ENCODE measurements at regions not wholly inside any gene's neighbourhood (a gene's known extent, or its start where the extent isn't known, plus 50 kb on each side); places are given as distances from the start of the nearest gene placed in this dataset.

DNA sequence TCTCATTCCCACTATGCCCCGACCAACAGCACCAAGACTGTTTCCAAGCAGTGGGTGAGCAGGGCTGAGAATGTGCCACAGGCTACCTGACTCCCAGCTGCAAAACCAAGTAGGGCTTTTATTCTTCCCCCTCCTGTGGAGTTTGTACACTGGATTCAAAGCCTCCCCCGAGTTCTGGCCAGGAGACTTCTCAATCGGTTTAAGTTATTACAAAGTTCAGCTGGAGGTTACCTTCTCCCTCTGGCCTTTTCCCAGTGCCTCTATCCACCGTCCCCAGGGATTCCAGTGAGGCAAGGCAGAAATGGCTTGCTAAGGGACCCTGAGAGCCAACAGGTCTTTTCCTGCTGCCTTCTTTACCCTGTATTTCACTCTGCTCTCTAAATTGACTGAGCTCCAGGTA lies 217.0 kb downstream of the ADGRG6 start:
- Mint-ChIP-seq H3K27ac (no peak overlapping the region), H3K9me3 (peaks cover 8% of the 10 kb centered on the region), H3K27me3 (peaks cover 3% of the 10 kb centered on the region), H3K36me3 (ENCODE audit: low read depth) (no peaks in the 10 kb centered on the region), H3K4me1 (no peaks in the 10 kb centered on the region), H3K4me3 (no peak overlapping the region)
- no peak for DNase-seq
- CTCF ChIA-PET, result no interaction called here
- intact Hi-C loops (cut with micrococcal nuclease), result no loop called here
- POLR2A ChIA-PET, result no interaction called here
- TF ChIP-seq CTCF (IDR thresholded peaks at IDR 0.05), result no peak
- no peak for ATAC-seq (ENCODE audit: low read depth)

- intact Hi-C loops (cut with micrococcal nuclease), result no loop called here
- CTCF ChIA-PET, result no interaction called here
- TF ChIP-seq CTCF (IDR thresholded peaks at IDR 0.05), result no peak
- Mint-ChIP-seq H3K36me3 (ENCODE audit: low read depth) (no peaks in the 10 kb centered on the region), H3K4me1 (no peaks in the 10 kb centered on the region), H3K27me3 (peaks cover 3% of the 10 kb centered on the region), H3K27ac (no peak overlapping the region), H3K4me3 (no peak overlapping the region), H3K9me3 (no peaks in the 10 kb centered on the region)
- ATAC-seq (ENCODE audit: low read depth) (no peak), DNase-seq (no peak)
- POLR2A ChIA-PET, result no interaction called here
These were observed 220.0 kb downstream of the ADGRG6 start for GRCh38 chr6:142521791-142522190.

DNA sequence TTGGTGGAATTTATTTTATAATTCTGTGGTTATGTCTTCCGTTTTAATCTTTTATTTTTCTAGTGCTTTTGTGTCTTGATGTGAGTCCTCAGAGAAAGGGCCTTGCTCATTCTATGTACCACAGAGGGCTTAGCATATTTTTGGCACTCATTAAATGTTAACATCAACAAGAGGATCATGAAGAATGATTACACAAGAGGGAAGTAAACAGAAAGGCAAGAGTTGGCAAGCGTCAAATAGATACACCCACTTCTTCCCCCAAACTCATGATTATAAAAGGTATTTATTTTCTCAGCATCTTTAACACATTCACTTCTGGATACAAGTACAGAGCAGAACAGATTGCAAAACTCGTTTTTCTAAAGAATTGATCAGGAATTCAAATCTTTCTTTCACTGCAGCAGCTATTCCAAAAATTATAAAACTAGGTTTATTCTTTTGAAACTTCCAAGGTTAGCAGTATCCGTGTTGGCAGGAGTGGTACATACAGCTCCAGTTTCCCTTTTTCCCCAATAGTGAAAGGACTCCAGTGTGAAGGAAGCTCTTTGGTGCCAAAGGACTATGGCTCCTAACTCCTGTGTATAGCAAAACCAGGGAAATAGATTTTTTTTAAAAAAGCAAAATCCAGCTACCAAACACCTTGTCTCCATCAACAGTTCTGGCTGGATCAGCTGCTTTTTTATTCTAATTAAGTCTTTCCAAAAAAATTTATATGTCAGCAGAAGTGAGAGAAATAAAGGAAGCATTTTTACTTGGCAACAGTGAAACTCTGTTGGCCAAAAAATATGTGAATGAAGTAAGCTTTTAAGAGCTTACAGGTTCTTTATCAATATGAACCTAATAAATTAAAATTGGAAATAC lies 221.9 kb downstream of the ADGRG6 start:
- Mint-ChIP-seq H3K9me3 (no peaks in the 10 kb centered on the region), H3K4me3 (no peak overlapping the region), H3K4me1 (no peaks in the 10 kb centered on the region), H3K36me3 (ENCODE audit: low read depth) (no peaks in the 10 kb centered on the region), H3K27me3 (peaks cover 3% of the 10 kb centered on the region), H3K27ac (no peak overlapping the region)
- TF ChIP-seq CTCF (IDR thresholded peaks at IDR 0.05), result no peak
- ChIA-PET POLR2A (no interaction called here), CTCF (no interaction called here)
- DNase-seq, result no peak
- no peak for ATAC-seq (ENCODE audit: low read depth)
- intact Hi-C loops (cut with micrococcal nuclease), result no loop called here

GRCh38 chr6:142530566-142530965 lies 228.8 kb downstream of the ADGRG6 start:
- no peak overlapping the region for H3K27ac Mint-ChIP-seq
- H3K27me3 Mint-ChIP-seq, result no peaks in the 10 kb centered on the region
- intact Hi-C loops (cut with micrococcal nuclease), result no loop called here

GRCh38 chr6:142531727-142532126 lies 229.9 kb downstream of the ADGRG6 start:
- no peak overlapping the region for H3K4me3 Mint-ChIP-seq
- intact Hi-C loops (cut with micrococcal nuclease), result no loop called here
- POLR2A ChIA-PET, result no interaction called here
- H3K27ac Mint-ChIP-seq, result no peak overlapping the region
- H3K4me1 Mint-ChIP-seq, result no peaks in the 10 kb centered on the region
- ATAC-seq (ENCODE audit: low read depth) (no peak), DNase-seq (no peak)
- H3K27me3 Mint-ChIP-seq, result no peaks in the 10 kb centered on the region
- H3K36me3 Mint-ChIP-seq (ENCODE audit: low read depth), result no peaks in the 10 kb centered on the region
- no peak for TF ChIP-seq CTCF (IDR thresholded peaks at IDR 0.05)
- CTCF ChIA-PET, result no interaction called here
- H3K9me3 Mint-ChIP-seq, result peaks cover 8% of the 10 kb centered on the region

More at GRCh38 chr6:142530566-142530965, 228.8 kb downstream of the ADGRG6 start:
- ATAC-seq (ENCODE audit: low read depth) (no peak), DNase-seq (no peak)
- CTCF ChIA-PET, result no interaction called here
- no peaks in the 10 kb centered on the region for H3K4me1 Mint-ChIP-seq
- TF ChIP-seq CTCF (IDR thresholded peaks at IDR 0.05), result no peak
- H3K36me3 Mint-ChIP-seq (ENCODE audit: low read depth), result no peaks in the 10 kb centered on the region
- H3K4me3 Mint-ChIP-seq, result no peak overlapping the region
- H3K9me3 Mint-ChIP-seq, result peaks cover 7% of the 10 kb centered on the region
- POLR2A ChIA-PET, result no interaction called here
